WTC11 (cell line): ENCODE measurements at regions not wholly inside any gene's neighbourhood (a gene's known extent, or its start where the extent isn't known, plus 50 kb on each side); places are given as distances from the start of the nearest gene placed in this dataset.

Experiments
- ATAC-seq: fragments of 200-7000 bp; cut with Tn5 transposase; 2 replicates; pipeline ENCODE4 v1.10.0; 2021; ENCODE audit warnings: mild to moderate bottlenecking, moderate library complexity
- CTCF ChIA-PET: fragments of 300-600 bp; sonication (Branson Sonifier 250); formaldehyde crosslinking; loops from one replicate; lab custom pipeline; 2021; ENCODE audit warnings: antibody characterized with exemption; lab: Charles Lee
- POLR2A ChIA-PET: fragments of 350-600 bp; sonication (Branson Sonifier 250); formaldehyde crosslinking; loops from one replicate; lab custom pipeline; 2021; ENCODE audit warnings: antibody characterized with exemption; lab: Charles Lee
- DNase-seq: peaks from one replicate; pipeline ENCODE4 v3.0.0; 2021; ENCODE audit warnings: low spot score
- H3K27ac Mint-ChIP-seq: 2 replicates; pipeline ENCODE4 v1.8.0; 2021; ENCODE audit warnings: mixed read lengths
- H3K27me3 Mint-ChIP-seq: 2 replicates; pipeline ENCODE4 v1.8.0; 2021; ENCODE audit warnings: low read depth, mild to moderate bottlenecking, moderate library complexity, mixed read lengths
- H3K36me3 Mint-ChIP-seq: 2 replicates; pipeline ENCODE4 v1.8.0; 2021; ENCODE audit warnings: mixed read lengths
- H3K4me1 Mint-ChIP-seq: 2 replicates; pipeline ENCODE4 v1.8.0; 2022; ENCODE audit warnings: mixed read lengths
- H3K4me3 Mint-ChIP-seq: 2 replicates; pipeline ENCODE4 v1.8.0; 2021; ENCODE audit warnings: mild to moderate bottlenecking, moderate library complexity, mixed read lengths
- H3K9me3 Mint-ChIP-seq: 2 replicates; pipeline ENCODE4 v1.8.0; 2021; ENCODE audit warnings: mixed read lengths
- CBFB ChIP-seq: sonication (generic); formaldehyde crosslinking; IDR thresholded peaks from 2 replicates; pipeline ENCODE4 v1.8.1; 2022; ENCODE audit warnings: mild to moderate bottlenecking, low read depth, missing genetic modification reagents
- ETV6 ChIP-seq: sonication (generic); formaldehyde crosslinking; IDR thresholded peaks from 2 replicates; pipeline ENCODE4 v1.8.1; 2022; ENCODE audit warnings: mild to moderate bottlenecking, missing genetic modification reagents
- FOXJ3 ChIP-seq: sonication (generic); formaldehyde crosslinking; IDR thresholded peaks from 2 replicates; pipeline ENCODE4 v1.9.0; 2021; ENCODE audit warnings: missing genetic modification reagents, mild to moderate bottlenecking, borderline replicate concordance
- FOXP1 ChIP-seq: sonication (generic); formaldehyde crosslinking; IDR thresholded peaks from 2 replicates; pipeline ENCODE4 v1.8.0; 2022; ENCODE audit warnings: missing genetic modification reagents, mild to moderate bottlenecking, moderate library complexity, borderline replicate concordance
- JAZF1 ChIP-seq: fragments of 250-450 bp; sonication (Bioruptor Pico); IDR thresholded peaks from 2 replicates; pipeline ENCODE4 v1.9.0; 2021; ENCODE audit warnings: moderate library complexity, mild to moderate bottlenecking, inconsistent platforms
- JUN ChIP-seq: sonication (generic); formaldehyde crosslinking; IDR thresholded peaks from 2 replicates; pipeline ENCODE4 v1.8.0; 2023; ENCODE audit warnings: mild to moderate bottlenecking, missing genetic modification reagents
- NR1H2 ChIP-seq: sonication (generic); formaldehyde crosslinking; IDR thresholded peaks from 2 replicates; pipeline ENCODE4 v1.9.0; 2021; ENCODE audit warnings: mild to moderate bottlenecking, moderate library complexity, missing genetic modification reagents
- ZBTB21 ChIP-seq: sonication (generic); formaldehyde crosslinking; IDR thresholded peaks from 2 replicates; pipeline ENCODE4 v1.8.1; 2023; ENCODE audit warnings: mild to moderate bottlenecking, missing genetic modification reagents, borderline replicate concordance
- ZNF317 ChIP-seq: sonication (generic); formaldehyde crosslinking; IDR thresholded peaks from 2 replicates; pipeline ENCODE4 v1.8.1; 2023; ENCODE audit warnings: low read depth, mild to moderate bottlenecking, moderate library complexity, missing genetic modification reagents, borderline replicate concordance
- ZNF423 ChIP-seq: fragments of 250-450 bp; sonication (Bioruptor Pico); IDR thresholded peaks from 2 replicates; pipeline ENCODE4 v2.1.2; 2022; ENCODE audit warnings: mild to moderate bottlenecking, moderate library complexity
- TF ChIP-seq, protein P1 (sequence below): sonication (generic); formaldehyde crosslinking; IDR thresholded peaks from 2 replicates; pipeline ENCODE4 v1.8.1; 2023; ENCODE audit warnings: mild to moderate bottlenecking, missing genetic modification reagents, borderline replicate concordance
- TF ChIP-seq, protein P2 (sequence below): sonication (generic); formaldehyde crosslinking; IDR thresholded peaks from 2 replicates; pipeline ENCODE4 v1.8.1; 2022; ENCODE audit warnings: mild to moderate bottlenecking, missing genetic modification reagents, moderate library complexity, borderline replicate concordance
- TF ChIP-seq, protein P3 (sequence below): fragments of 250-450 bp; sonication (Bioruptor Pico); IDR thresholded peaks from 2 replicates; pipeline ENCODE4 v1.9.0; 2021; ENCODE audit warnings: mild to moderate bottlenecking
- TF ChIP-seq, protein P4 (sequence below): sonication (generic); formaldehyde crosslinking; IDR thresholded peaks from 2 replicates; pipeline ENCODE4 v1.8.1; 2022; ENCODE audit warnings: missing genetic modification reagents, borderline replicate concordance
- TF ChIP-seq, protein P5 (sequence below): fragments of 250-450 bp; sonication (Bioruptor Pico); IDR thresholded peaks from 2 replicates; pipeline ENCODE4 v2.1.2; 2022; ENCODE audit warnings: mild to moderate bottlenecking, moderate library complexity
- TF ChIP-seq, protein P6 (sequence below): sonication (generic); formaldehyde crosslinking; IDR thresholded peaks from 2 replicates; pipeline ENCODE4 v1.8.1; 2023; ENCODE audit warnings: mild to moderate bottlenecking, missing genetic modification reagents, moderate library complexity
- TF ChIP-seq, protein P7 (sequence below): sonication (generic); formaldehyde crosslinking; IDR thresholded peaks from 2 replicates; pipeline ENCODE4 v1.8.0; 2022; ENCODE audit warnings: mild to moderate bottlenecking, missing genetic modification reagents
- TF ChIP-seq, protein P8 (sequence below): sonication (generic); formaldehyde crosslinking; IDR thresholded peaks from 2 replicates; pipeline ENCODE4 v1.8.1; 2023; ENCODE audit warnings: mild to moderate bottlenecking, missing genetic modification reagents, moderate library complexity
- TF ChIP-seq, protein P9 (sequence below): sonication (generic); formaldehyde crosslinking; IDR thresholded peaks from 2 replicates; pipeline ENCODE4 v1.8.0; 2023; ENCODE audit warnings: missing genetic modification reagents, mild to moderate bottlenecking, borderline replicate concordance

DNA sequence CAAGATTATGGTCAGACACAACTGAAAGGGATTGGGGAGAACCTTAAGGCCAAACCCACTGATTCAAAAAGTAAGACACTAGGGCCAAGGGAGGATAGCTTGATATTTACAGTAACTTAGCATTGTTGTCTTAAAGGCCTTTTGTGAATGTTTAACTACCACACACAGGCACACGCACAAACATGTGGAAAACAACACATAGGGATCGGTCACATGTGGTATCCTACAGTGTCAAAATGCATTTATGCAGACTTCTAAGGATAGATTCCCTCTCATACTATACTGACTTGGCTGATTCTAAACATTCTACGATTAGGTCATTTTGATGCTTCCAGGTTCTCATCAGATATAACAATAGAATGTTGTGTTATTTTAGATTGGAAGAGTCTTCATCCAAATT is 638.9 kb upstream of the LRRTM1 start:
- ChIA-PET POLR2A (no interaction called here), CTCF (interaction anchor here (0.6 kb wide), 1 partner anchor 580 kb away, joined by 3 read pairs; no protein-coding TSS in a partner anchor)
- Mint-ChIP-seq H3K4me3 (no peak overlapping the region), H3K27ac (no peak overlapping the region), H3K9me3 (no peaks in the 10 kb centered on the region), H3K4me1 (no peaks in the 10 kb centered on the region), H3K27me3 (no peaks in the 10 kb centered on the region), H3K36me3 (no peaks in the 10 kb centered on the region)
- DNase-seq (no peak), ATAC-seq (no peak)
- TF ChIP-seq, protein P1, sequence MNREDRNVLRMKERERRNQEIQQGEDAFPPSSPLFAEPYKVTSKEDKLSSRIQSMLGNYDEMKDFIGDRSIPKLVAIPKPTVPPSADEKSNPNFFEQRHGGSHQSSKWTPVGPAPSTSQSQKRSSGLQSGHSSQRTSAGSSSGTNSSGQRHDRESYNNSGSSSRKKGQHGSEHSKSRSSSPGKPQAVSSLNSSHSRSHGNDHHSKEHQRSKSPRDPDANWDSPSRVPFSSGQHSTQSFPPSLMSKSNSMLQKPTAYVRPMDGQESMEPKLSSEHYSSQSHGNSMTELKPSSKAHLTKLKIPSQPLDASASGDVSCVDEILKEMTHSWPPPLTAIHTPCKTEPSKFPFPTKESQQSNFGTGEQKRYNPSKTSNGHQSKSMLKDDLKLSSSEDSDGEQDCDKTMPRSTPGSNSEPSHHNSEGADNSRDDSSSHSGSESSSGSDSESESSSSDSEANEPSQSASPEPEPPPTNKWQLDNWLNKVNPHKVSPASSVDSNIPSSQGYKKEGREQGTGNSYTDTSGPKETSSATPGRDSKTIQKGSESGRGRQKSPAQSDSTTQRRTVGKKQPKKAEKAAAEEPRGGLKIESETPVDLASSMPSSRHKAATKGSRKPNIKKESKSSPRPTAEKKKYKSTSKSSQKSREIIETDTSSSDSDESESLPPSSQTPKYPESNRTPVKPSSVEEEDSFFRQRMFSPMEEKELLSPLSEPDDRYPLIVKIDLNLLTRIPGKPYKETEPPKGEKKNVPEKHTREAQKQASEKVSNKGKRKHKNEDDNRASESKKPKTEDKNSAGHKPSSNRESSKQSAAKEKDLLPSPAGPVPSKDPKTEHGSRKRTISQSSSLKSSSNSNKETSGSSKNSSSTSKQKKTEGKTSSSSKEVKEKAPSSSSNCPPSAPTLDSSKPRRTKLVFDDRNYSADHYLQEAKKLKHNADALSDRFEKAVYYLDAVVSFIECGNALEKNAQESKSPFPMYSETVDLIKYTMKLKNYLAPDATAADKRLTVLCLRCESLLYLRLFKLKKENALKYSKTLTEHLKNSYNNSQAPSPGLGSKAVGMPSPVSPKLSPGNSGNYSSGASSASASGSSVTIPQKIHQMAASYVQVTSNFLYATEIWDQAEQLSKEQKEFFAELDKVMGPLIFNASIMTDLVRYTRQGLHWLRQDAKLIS (CRISPR knock-in tag), result no peak
- TF ChIP-seq, protein P2, sequence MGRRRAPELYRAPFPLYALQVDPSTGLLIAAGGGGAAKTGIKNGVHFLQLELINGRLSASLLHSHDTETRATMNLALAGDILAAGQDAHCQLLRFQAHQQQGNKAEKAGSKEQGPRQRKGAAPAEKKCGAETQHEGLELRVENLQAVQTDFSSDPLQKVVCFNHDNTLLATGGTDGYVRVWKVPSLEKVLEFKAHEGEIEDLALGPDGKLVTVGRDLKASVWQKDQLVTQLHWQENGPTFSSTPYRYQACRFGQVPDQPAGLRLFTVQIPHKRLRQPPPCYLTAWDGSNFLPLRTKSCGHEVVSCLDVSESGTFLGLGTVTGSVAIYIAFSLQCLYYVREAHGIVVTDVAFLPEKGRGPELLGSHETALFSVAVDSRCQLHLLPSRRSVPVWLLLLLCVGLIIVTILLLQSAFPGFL (CRISPR knock-in tag), result no peak
- TF ChIP-seq, protein P3, sequence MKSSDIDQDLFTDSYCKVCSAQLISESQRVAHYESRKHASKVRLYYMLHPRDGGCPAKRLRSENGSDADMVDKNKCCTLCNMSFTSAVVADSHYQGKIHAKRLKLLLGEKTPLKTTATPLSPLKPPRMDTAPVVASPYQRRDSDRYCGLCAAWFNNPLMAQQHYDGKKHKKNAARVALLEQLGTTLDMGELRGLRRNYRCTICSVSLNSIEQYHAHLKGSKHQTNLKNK (CRISPR knock-in tag), result no peak
- TF ChIP-seq, protein P4, sequence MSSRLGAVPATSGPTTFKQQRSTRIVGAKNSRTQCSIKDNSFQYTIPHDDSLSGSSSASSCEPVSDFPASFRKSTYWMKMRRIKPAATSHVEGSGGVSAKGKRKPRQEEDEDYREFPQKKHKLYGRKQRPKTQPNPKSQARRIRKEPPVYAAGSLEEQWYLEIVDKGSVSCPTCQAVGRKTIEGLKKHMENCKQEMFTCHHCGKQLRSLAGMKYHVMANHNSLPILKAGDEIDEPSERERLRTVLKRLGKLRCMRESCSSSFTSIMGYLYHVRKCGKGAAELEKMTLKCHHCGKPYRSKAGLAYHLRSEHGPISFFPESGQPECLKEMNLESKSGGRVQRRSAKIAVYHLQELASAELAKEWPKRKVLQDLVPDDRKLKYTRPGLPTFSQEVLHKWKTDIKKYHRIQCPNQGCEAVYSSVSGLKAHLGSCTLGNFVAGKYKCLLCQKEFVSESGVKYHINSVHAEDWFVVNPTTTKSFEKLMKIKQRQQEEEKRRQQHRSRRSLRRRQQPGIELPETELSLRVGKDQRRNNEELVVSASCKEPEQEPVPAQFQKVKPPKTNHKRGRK (CRISPR knock-in tag), result no peak
- TF ChIP-seq FOXP1 (CRISPR knock-in tag) (no peak), ZBTB21 (no peak)
- TF ChIP-seq, protein P5, sequence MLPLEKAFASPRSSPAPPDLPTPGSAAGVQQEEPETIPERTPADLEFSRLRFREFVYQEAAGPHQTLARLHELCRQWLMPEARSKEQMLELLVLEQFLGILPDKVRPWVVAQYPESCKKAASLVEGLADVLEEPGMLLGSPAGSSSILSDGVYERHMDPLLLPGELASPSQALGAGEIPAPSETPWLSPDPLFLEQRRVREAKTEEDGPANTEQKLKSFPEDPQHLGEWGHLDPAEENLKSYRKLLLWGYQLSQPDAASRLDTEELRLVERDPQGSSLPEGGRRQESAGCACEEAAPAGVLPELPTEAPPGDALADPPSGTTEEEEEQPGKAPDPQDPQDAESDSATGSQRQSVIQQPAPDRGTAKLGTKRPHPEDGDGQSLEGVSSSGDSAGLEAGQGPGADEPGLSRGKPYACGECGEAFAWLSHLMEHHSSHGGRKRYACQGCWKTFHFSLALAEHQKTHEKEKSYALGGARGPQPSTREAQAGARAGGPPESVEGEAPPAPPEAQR (CRISPR knock-in tag), result no peak
- TF ChIP-seq, protein P6, sequence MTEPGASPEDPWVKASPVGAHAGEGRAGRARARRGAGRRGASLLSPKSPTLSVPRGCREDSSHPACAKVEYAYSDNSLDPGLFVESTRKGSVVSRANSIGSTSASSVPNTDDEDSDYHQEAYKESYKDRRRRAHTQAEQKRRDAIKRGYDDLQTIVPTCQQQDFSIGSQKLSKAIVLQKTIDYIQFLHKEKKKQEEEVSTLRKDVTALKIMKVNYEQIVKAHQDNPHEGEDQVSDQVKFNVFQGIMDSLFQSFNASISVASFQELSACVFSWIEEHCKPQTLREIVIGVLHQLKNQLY (CRISPR knock-in tag), result no peak

DNA sequence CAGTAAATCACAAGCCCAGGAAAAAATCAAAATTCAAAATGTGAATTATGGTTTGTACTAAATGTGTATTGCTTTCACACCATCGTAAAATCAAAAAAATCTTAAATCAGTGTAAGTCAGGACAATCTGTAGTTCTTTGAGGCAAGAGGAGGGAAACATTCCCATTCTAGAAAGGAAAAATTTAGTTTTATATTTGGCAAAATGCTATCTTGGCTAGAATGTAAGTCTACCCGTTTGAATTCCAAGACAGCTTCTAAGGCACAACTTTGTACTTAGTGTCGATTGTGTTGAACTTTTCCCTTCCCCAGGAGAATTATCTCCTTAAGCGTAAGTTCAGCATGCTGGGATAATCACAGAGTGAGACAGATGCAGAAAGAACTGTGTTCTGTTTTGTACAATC is 638.2 kb upstream of the LRRTM1 start:
- no peak for ATAC-seq
- POLR2A ChIA-PET, result no interaction called here
- Mint-ChIP-seq H3K27ac (no peak overlapping the region), H3K36me3 (no peaks in the 10 kb centered on the region), H3K4me3 (no peak overlapping the region), H3K9me3 (peaks cover 4% of the 10 kb centered on the region), H3K27me3 (no peaks in the 10 kb centered on the region), H3K4me1 (no peaks in the 10 kb centered on the region)
- DNase-seq, result no peak
- CTCF ChIA-PET, result interaction anchor here (0.6 kb wide), 1 partner anchor 580 kb away, joined by 3 read pairs; no protein-coding TSS in a partner anchor
- TF ChIP-seq JUN, result no peak
- TF ChIP-seq, protein P7, sequence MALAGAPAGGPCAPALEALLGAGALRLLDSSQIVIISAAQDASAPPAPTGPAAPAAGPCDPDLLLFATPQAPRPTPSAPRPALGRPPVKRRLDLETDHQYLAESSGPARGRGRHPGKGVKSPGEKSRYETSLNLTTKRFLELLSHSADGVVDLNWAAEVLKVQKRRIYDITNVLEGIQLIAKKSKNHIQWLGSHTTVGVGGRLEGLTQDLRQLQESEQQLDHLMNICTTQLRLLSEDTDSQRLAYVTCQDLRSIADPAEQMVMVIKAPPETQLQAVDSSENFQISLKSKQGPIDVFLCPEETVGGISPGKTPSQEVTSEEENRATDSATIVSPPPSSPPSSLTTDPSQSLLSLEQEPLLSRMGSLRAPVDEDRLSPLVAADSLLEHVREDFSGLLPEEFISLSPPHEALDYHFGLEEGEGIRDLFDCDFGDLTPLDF (CRISPR knock-in tag), result no peak
- TF ChIP-seq JAZF1, result no peak
- TF ChIP-seq NR1H2, result no peak
- no peak for TF ChIP-seq ZNF317 (CRISPR knock-in tag)
- TF ChIP-seq ZNF423 (CRISPR knock-in tag), result no peak
- TF ChIP-seq ETV6 (CRISPR knock-in tag), result no peak
- TF ChIP-seq CBFB (CRISPR knock-in tag), result no peak
- no peak for TF ChIP-seq FOXJ3 (CRISPR knock-in tag)
- TF ChIP-seq, protein P8, sequence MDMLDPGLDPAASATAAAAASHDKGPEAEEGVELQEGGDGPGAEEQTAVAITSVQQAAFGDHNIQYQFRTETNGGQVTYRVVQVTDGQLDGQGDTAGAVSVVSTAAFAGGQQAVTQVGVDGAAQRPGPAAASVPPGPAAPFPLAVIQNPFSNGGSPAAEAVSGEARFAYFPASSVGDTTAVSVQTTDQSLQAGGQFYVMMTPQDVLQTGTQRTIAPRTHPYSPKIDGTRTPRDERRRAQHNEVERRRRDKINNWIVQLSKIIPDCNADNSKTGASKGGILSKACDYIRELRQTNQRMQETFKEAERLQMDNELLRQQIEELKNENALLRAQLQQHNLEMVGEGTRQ (CRISPR knock-in tag), result no peak
- TF ChIP-seq, protein P9, sequence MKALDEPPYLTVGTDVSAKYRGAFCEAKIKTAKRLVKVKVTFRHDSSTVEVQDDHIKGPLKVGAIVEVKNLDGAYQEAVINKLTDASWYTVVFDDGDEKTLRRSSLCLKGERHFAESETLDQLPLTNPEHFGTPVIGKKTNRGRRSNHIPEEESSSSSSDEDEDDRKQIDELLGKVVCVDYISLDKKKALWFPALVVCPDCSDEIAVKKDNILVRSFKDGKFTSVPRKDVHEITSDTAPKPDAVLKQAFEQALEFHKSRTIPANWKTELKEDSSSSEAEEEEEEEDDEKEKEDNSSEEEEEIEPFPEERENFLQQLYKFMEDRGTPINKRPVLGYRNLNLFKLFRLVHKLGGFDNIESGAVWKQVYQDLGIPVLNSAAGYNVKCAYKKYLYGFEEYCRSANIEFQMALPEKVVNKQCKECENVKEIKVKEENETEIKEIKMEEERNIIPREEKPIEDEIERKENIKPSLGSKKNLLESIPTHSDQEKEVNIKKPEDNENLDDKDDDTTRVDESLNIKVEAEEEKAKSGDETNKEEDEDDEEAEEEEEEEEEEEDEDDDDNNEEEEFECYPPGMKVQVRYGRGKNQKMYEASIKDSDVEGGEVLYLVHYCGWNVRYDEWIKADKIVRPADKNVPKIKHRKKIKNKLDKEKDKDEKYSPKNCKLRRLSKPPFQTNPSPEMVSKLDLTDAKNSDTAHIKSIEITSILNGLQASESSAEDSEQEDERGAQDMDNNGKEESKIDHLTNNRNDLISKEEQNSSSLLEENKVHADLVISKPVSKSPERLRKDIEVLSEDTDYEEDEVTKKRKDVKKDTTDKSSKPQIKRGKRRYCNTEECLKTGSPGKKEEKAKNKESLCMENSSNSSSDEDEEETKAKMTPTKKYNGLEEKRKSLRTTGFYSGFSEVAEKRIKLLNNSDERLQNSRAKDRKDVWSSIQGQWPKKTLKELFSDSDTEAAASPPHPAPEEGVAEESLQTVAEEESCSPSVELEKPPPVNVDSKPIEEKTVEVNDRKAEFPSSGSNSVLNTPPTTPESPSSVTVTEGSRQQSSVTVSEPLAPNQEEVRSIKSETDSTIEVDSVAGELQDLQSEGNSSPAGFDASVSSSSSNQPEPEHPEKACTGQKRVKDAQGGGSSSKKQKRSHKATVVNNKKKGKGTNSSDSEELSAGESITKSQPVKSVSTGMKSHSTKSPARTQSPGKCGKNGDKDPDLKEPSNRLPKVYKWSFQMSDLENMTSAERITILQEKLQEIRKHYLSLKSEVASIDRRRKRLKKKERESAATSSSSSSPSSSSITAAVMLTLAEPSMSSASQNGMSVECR (CRISPR knock-in tag), result no peak
